HepG2 (cell line): ENCODE measurements at regions not wholly inside any gene's neighbourhood (a gene's known extent, or its start where the extent isn't known, plus 50 kb on each side); places are given as distances from the start of the nearest gene placed in this dataset.

Experiments
- AHDC1 ChIP-seq: sonication (generic); formaldehyde crosslinking; IDR thresholded peaks from 2 replicates; pipeline ENCODE4 v1.5.1; 2020; ENCODE audit warnings: mild to moderate bottlenecking, missing genetic modification reagents, borderline replicate concordance
- FOXP4 ChIP-seq: sonication (generic); formaldehyde crosslinking; IDR thresholded peaks from 2 replicates; pipeline ENCODE4 v1.4.0; 2020; ENCODE audit warnings: missing genetic modification reagents
- HMG20B ChIP-seq: conservative IDR thresholded peaks from 2 replicates; pipeline ENCODE4 v1.6.1; 2016; ENCODE audit warnings: missing genetic modification reagents, missing compliant biosample characterization
- MBD4 ChIP-seq: IDR thresholded peaks from 2 replicates; pipeline ENCODE4 v1.6.1; 2012; ENCODE audit warnings: low read length, inconsistent platforms, borderline replicate concordance
- NCOR1 ChIP-seq: fragments of 200-600 bp; sonication (generic); IDR thresholded peaks from 2 replicates; pipeline ENCODE4 v1.7.0; 2017; ENCODE audit warnings: antibody characterized with exemption, low read length, borderline replicate concordance
- NFIC ChIP-seq: IDR thresholded peaks from 2 replicates; pipeline ENCODE4 v1.6.1; 2012; ENCODE audit warnings: mild to moderate bottlenecking, low read length, inconsistent platforms
- NR2F2 ChIP-seq: IDR thresholded peaks from 2 replicates; pipeline ENCODE4 v1.6.1; 2012; ENCODE audit warnings: low read depth, inconsistent platforms, borderline replicate concordance
- RCOR2 ChIP-seq: IDR thresholded peaks from 2 replicates; pipeline ENCODE4 v1.6.1; 2016; ENCODE audit warnings: missing biosample characterization, missing genetic modification reagents
- RXRB ChIP-seq: IDR thresholded peaks from 2 replicates; pipeline ENCODE4 v1.6.1; 2016; ENCODE audit warnings: borderline replicate concordance, missing genetic modification reagents, missing compliant biosample characterization
- TOPORS ChIP-seq: sonication (generic); formaldehyde crosslinking; IDR thresholded peaks from 2 replicates; pipeline ENCODE4 v1.8.0; 2023; ENCODE audit warnings: mild to moderate bottlenecking, missing genetic modification reagents
- ZNF652 ChIP-seq: IDR thresholded peaks from 2 replicates; pipeline ENCODE4 v1.6.1; 2016; ENCODE audit warnings: low read depth, borderline replicate concordance
- TF ChIP-seq, protein P1 (sequence below): sonication (generic); formaldehyde crosslinking; IDR thresholded peaks from 2 replicates; pipeline ENCODE4 v1.5.0; 2020; ENCODE audit warnings: missing genetic modification reagents
- TF ChIP-seq, protein P2 (sequence below): fragments of 450-650 bp; IDR thresholded peaks from 2 replicates; pipeline ENCODE4 v1.6.1; 2017
- TF ChIP-seq, protein P3 (sequence below): sonication (generic); formaldehyde crosslinking; IDR thresholded peaks from 2 replicates; pipeline ENCODE4 v1.4.0; 2020; ENCODE audit warnings: missing genetic modification reagents

GRCh38 chr2:41828052-41828643 lies 219.7 kb upstream of the PKDCC start (continued):
- TF ChIP-seq AHDC1: peak; percentile 19; the same call in 1 of the 2 replicates
- 0 out of 2 replicates have a peak, but pooled peaks have one; percentile 63 for TF ChIP-seq MBD4
- TF ChIP-seq, protein P1, sequence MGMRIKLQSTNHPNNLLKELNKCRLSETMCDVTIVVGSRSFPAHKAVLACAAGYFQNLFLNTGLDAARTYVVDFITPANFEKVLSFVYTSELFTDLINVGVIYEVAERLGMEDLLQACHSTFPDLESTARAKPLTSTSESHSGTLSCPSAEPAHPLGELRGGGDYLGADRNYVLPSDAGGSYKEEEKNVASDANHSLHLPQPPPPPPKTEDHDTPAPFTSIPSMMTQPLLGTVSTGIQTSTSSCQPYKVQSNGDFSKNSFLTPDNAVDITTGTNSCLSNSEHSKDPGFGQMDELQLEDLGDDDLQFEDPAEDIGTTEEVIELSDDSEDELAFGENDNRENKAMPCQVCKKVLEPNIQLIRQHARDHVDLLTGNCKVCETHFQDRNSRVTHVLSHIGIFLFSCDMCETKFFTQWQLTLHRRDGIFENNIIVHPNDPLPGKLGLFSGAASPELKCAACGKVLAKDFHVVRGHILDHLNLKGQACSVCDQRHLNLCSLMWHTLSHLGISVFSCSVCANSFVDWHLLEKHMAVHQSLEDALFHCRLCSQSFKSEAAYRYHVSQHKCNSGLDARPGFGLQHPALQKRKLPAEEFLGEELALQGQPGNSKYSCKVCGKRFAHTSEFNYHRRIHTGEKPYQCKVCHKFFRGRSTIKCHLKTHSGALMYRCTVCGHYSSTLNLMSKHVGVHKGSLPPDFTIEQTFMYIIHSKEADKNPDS: no peak
- peak; percentile 50; the same call in 1 of the 2 replicates for TF ChIP-seq RCOR2 (CRISPR knock-in tag)
- no peak for TF ChIP-seq TOPORS (CRISPR knock-in tag)
- TF ChIP-seq, protein P2, sequence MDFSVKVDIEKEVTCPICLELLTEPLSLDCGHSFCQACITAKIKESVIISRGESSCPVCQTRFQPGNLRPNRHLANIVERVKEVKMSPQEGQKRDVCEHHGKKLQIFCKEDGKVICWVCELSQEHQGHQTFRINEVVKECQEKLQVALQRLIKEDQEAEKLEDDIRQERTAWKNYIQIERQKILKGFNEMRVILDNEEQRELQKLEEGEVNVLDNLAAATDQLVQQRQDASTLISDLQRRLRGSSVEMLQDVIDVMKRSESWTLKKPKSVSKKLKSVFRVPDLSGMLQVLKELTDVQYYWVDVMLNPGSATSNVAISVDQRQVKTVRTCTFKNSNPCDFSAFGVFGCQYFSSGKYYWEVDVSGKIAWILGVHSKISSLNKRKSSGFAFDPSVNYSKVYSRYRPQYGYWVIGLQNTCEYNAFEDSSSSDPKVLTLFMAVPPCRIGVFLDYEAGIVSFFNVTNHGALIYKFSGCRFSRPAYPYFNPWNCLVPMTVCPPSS: no peak
- peak; percentile 93 for TF ChIP-seq NR2F2
- peak; percentile 61 for TF ChIP-seq FOXP4 (CRISPR knock-in tag)
- 0 out of 2 replicates have a peak, but pooled peaks have one; percentile 32 for TF ChIP-seq HMG20B (CRISPR knock-in tag)
- TF ChIP-seq RXRB: peak; percentile 49; the same call in 1 of the 2 replicates
- peak; percentile 94 for TF ChIP-seq NFIC
- TF ChIP-seq, protein P3, sequence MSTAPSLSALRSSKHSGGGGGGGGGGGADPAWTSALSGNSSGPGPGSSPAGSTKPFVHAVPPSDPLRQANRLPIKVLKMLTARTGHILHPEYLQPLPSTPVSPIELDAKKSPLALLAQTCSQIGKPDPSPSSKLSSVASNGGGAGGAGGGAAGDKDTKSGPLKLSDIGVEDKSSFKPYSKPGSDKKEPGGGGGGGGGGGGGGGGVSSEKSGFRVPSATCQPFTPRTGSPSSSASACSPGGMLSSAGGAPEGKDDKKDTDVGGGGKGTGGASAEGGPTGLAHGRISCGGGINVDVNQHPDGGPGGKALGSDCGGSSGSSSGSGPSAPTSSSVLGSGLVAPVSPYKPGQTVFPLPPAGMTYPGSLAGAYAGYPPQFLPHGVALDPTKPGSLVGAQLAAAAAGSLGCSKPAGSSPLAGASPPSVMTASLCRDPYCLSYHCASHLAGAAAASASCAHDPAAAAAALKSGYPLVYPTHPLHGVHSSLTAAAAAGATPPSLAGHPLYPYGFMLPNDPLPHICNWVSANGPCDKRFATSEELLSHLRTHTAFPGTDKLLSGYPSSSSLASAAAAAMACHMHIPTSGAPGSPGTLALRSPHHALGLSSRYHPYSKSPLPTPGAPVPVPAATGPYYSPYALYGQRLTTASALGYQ: peak; percentile 94
- peak; percentile 92 for TF ChIP-seq ZNF652 (CRISPR knock-in tag)
- peak; percentile 7; the same call in 1 of the 2 replicates for TF ChIP-seq NCOR1
